MM.1S (cell line): ENCODE measurements at regions not wholly inside any gene's neighbourhood (a gene's known extent, or its start where the extent isn't known, plus 50 kb on each side); places are given as distances from the start of the nearest gene placed in this dataset.

ENCODE experiments used
- CTCF ChIP-seq: fragments of 300-600 bp; sonication (generic); IDR thresholded peaks from 2 replicates; pipeline ENCODE4 v1.5.1; 2016; ENCODE audit warnings: antibody characterized with exemption, low read length, mixed read lengths
- EZH2phosphoT487 ChIP-seq: fragments of 300-600 bp; sonication (generic); IDR thresholded peaks from 2 replicates; pipeline ENCODE4 v1.6.1; 2018; ENCODE audit warnings: antibody characterized with exemption, low read length

- TF ChIP-seq EZH2phosphoT487: no peak
- no peak for TF ChIP-seq CTCF
Measured at GRCh38 chr10:78162853-78163252, 129.2 kb downstream of the RPS24 start.
